ENCODE measurements at regions not wholly inside any gene's neighbourhood (a gene's known extent, or its start where the extent isn't known, plus 50 kb on each side); places are given as distances from the start of the nearest gene placed in this dataset.

- no peak for DNase-seq (ENCODE audit: low spot score)
Measured at GRCh38 chr2:21281791-21282514, 158.2 kb downstream of the TDRD15 start.

- no peak for DNase-seq (ENCODE audit: low spot score)
Measured at GRCh38 chr2:21282515-21282898, 158.7 kb downstream of the TDRD15 start.

DNA sequence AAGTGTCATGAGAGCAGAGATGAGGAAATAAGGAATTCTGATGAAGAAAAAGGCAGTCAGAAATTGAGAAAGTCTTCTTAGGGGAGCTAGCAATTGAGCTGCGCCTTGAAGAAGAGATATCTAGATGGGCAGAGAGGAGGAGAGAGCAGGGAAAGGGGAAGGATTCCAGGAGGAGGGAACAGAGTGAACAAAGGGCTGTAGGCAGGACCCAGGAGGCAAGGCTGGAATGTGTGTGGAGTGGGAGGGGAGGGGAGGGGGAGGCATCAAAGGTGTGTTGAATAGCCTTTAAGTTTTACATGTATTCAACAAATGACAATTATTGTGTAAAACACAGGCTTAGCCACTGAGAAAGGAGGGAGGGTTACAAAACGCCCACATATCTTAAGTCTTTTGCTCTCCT is 164.5 kb downstream of the TDRD15 start:
- no peak for DNase-seq (ENCODE audit: low spot score)

DNA sequence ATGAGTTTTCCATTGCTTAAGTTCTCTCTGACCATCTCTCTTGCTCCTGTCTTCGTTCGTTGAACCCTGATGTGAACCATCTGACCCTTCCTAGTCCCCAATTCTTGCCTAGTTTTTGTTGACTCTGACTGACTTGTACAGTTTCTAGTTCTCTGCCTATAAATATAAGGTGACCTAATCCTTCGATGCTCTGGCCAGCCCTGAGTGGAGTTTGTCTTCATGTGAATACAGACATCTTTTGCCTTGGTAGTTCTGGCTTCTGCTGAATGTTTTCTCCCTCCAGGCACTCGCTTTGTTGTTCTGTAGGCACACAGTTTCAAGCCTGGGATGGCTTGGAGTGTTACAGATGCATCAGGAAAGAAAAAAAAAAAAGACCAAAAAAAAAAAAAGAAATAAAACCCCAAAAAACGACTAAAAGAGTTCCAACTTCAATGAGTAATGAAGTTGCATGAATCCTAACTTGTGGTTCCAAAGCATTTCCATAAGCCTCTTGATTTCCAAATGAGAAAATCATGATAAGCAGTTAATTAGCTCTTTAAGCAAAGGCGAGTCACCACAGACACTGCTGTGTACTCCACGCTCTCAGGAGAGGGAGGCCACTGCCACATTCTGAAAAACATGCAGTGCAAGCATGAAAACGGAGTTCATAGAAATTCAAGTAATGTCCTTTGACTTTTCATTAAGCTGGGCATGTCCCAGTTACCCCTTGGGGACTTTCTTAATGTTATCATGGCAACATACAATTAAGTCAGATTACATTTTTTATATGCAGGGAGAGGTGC is 165.2 kb downstream of the TDRD15 start:
- no peak for DNase-seq (ENCODE audit: low spot score)

GRCh38 chr2:21289551-21289950 is 165.8 kb downstream of the TDRD15 start:
- no peak for DNase-seq (ENCODE audit: low spot score)

DNA sequence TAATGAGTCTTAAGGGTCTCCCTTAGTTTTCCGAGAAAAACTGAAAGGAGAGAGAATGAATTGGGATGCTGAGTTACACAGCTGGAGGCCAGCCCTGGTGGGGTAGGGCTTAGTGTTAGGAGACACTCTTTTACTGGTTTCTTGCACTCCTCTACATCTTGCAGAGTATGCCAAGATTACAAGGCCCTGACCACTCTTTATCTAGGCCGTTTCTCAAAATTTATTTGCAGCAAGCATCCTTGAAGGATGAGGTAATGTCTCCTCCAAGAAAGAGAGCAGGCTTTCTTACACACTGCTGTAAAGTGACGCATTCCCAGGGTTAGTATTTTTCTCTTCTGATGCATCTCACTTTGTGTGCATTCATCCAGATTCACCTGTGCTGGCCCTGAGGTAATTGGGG is 166.2 kb downstream of the TDRD15 start:
- DNase-seq (ENCODE audit: low spot score), result no peak

GRCh38 chr2:21291426-21291825 is 167.7 kb downstream of the TDRD15 start:
- no peak for DNase-seq (ENCODE audit: low spot score)

- no peak for DNase-seq (ENCODE audit: low spot score)
Measured at GRCh38 chr2:21294446-21294845, 170.7 kb downstream of the TDRD15 start.

DNA sequence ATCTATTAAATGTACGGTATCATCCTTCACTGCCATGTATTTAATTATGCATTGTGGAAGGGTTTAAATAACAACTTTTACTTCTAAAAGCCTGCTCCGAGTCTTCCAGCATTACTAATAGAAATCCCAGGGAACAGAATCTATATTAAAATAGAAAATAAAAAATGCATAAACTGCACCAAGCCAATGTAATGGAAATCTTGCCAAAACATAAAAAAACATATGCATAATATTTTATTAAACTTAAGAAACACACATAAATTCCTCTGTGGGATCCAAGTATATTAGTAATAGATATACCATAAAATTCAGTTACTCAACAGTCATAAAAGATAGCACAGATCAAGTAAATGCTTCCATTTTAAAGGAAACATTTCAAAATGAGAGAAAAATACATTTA is 175.6 kb downstream of the TDRD15 start:
- no peak for DNase-seq (ENCODE audit: low spot score)

DNA sequence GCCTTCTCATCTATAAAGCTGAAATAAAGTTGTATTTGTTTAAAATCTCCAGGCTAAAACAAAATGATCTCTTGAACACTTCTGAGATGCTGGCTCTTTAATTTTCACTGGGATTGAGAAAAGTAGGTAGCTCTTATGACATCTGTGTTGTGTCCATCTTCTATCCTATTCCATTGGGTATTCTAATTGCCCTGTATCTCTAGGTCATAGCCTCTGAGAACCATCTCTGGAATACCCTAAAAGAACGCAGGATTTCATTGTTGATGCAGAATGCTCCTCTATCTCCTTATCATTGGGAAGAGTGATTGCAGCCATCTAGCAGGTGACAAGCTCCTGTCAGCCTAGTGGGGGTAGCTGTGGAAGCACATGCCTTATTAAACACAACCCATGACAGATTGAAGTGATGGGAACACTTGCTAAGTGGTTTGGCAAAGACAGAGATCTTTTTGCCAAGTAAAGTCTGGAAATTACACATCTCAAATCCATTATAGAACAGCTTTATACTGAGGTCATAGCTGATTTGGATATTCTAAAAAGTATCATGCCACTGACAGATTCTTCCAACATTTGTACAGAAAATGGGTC is 178.2 kb downstream of the TDRD15 start:
- no peak for DNase-seq (ENCODE audit: low spot score)

- no peak for DNase-seq (ENCODE audit: low spot score)
Measured at GRCh38 chr2:21303876-21304275, 180.1 kb downstream of the TDRD15 start.

DNA sequence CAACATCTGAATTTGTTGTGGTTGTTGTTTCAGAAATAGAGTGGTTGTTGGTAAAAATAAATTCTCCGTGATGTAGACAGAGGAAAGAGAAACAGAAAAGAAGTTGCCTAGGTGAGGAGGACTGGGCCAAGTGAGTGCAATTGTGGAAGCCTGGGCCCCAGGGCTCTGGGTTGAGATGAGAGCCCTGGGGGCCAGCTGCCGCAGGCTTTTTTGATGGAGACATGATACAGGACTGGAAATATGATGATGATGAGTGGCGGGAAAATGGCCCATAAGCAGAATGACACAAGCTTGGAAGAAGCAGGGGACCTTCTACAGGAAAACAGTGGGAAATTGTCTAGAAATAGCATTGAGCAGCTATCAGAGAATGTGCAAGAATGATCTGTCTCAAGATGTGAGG is 181.8 kb downstream of the TDRD15 start:
- no peak for DNase-seq (ENCODE audit: low spot score)

DNA sequence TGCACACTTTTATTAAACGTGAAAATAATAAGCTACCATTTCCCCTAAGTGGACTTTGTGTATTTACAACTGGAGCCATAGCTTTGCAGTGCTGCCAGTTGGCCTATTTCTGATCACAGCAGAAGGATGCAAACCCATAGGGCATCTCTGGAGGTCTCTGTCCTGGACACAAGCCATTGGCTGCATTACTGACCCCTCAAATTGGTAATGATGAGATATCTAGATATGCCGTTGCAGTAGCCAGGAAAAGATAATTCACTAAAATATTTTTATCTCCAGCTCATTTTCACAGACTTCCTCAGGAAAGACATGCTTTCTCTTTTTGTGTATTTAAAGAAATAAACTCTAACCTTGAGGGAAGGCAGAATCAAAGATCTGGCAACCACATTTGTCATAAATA is 182.5 kb downstream of the TDRD15 start:
- no peak for DNase-seq (ENCODE audit: low spot score)

GRCh38 chr2:21307037-21307436 is 183.3 kb downstream of the TDRD15 start:
- DNase-seq (ENCODE audit: low spot score), result no peak

DNA sequence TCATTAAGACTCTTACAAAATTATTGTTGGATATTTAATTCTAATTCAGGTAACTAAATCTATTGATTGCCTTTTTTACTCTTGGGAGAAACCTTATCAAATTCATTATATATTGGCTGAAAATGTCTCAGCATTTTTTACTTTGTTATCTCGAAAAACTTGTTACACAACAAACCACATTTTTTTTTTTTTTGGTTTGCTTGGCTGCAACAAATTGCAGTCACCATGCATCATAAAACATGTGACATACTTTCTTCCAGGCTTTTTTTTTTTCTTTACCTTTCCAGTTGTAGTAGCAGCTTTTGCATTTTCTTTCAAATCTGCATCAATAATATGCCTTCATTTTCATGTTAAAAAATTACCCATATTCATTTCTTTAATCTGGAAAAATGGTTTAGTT is 186.7 kb downstream of the TDRD15 start:
- no peak for DNase-seq (ENCODE audit: low spot score)

GRCh38 chr2:21314322-21314835 is 190.6 kb downstream of the TDRD15 start:
- DNase-seq (ENCODE audit: low spot score), result no peak

- peak; percentile 74 for DNase-seq (ENCODE audit: low spot score)
Measured at GRCh38 chr2:21317131-21317530, 193.4 kb downstream of the TDRD15 start.

- DNase-seq (ENCODE audit: low spot score), result no peak
Measured at GRCh38 chr2:21318263-21318662, 194.5 kb downstream of the TDRD15 start.

DNA sequence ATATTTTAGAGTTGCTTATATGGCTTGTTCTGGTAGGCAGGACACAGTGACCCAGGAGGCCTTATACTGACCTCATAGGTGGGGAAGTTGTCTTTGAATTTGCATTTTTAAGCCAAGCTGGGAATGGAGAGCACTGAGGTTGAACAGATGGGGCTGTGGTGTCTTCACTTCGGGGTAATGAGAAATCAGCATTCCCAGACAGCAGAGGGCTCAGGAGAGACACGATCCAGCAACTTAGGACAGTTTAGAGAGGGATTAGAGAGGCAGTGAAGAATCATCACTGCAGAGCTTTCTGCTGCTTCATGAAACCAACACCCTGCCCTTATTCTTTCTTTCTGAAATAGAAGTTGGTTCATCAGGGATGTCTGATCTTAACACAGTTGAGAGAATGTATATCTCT is 202.4 kb downstream of the TDRD15 start:
- DNase-seq (ENCODE audit: low spot score), result no peak

GRCh38 chr2:21328177-21328576 is 204.4 kb downstream of the TDRD15 start:
- no peak for DNase-seq (ENCODE audit: low spot score)

DNA sequence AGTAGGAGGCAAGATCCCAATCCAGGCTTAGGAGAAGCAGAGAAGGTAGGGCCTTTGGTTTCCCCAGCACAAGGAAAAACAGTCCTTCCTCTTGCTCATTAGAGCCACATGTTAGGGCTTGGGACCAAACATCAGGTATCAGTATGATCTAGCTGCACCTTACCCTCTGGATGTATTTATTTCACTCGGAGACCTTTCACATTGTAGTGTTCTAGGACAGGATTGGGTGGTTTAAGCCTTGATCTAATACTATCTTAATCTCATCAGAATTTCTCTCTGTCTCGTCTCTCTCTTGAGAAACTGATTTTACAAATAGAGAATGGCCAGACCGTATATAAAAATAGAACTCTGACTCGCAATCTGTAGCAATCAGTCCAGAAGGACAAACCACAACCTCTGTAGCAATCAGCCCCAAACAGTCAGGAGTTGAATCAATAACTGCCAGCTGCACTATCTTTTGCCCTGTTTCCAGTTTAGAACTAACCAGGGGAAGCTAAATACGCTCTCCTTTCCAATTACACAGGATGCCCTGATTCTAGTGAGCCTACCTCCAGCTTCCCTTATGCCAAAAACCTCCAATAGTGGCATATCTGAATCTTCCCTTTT is 207.1 kb downstream of the TDRD15 start:
- no peak for DNase-seq (ENCODE audit: low spot score)

DNA sequence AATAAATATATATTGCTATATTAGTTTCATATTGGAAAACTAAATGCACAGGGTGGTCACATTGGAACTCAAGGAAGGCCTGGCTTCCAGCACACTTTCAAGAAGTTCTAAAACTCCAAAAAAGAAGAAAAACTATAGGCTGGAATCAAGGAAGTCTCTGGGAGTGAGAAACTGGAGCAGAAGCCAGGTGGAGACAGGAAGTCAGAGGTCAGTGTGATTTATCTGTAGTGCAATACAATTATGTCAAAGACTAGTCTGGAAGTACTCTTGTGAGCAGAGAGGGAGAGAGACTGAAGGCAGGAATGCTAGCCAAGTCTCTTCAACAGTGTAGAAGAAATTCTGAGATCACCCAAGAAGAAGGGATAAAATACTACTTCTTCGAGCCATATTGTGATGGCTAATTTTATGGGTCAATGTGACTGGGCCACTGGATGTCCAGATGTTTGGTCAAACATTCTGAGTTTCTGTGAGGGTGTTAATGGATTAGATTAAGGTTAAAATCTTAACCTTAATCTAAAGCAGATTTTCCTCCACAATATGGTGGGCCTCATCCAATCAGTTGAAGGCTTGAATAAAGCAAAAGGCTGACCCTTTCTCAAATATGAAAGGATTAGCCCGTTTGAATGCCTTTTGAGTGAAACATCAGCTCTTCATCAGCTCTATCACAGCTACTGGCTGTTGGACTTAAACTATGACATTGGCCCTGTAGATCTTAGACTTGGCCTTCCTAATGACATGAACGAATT is 208.0 kb downstream of the TDRD15 start:
- no peak for DNase-seq (ENCODE audit: low spot score)

All from NAMALWA (cell line).